ENCODE measurements at regions not wholly inside any gene's neighbourhood (a gene's known extent, or its start where the extent isn't known, plus 50 kb on each side); places are given as distances from the start of the nearest gene placed in this dataset.

GRCh38 chr4:163895378-163896005 lies 401.0 kb downstream of the TMA16 start:
- DNase-seq = no peak

GRCh38 chr4:163901319-163901718 lies 406.8 kb downstream of the TMA16 start:
- DNase-seq = no peak

DNA sequence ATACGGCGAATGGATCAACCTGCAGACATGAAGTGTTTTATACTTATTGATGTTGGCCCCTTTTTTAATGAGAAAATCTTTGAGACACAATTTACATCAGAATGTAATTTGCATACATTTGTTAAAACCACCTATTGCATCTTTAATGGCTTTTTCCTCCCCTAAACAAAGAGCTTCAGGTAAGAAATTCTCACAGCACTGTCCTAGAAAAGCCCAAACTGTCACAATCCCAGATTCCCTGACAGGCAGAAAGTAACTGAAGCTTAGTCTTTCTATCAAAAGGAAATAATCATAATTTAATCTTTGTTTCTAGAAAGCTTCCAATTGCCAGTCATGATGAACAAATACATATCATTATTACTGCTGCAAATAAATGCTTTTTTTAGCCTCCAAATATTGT lies 407.9 kb downstream of the TMA16 start:
- DNase-seq = no peak

DNA sequence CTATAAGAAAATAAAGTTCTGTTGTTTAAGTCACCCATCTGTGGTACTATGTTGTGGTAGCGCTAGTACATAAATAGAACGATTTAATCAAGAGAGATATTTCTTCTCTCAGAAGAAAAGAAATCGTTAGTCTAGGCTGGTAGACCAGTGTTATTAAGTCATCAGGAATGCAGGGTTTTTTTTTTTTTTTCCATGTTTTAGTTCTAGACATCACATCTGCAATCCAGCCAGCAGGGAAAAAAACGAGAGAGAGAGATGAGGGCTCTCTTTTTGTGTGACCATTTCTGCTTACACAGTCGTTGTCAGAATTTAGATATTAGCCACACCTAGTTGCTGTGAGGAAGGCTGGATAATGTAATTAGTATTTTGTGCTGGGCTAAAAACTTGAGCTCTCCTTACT lies 417.4 kb downstream of the TMA16 start:
- no peak for DNase-seq

DNA sequence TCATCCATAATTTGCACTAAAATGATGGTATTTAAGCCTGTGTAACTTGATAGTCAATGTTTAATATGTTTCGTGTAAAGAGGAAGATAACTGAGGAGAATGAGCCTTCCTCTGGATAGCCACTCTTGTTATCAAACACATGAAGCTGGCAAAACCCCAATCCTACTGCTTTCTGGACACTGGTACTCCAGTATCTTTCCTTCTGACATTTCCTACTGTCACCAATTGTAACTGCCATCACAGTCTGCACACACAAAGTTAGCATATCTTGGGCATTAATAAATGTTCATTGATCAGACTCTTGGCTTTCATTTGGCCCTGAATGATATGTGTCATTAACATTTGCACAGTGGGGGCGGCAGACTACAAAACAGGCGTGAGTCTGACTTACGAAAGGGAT lies 419.1 kb downstream of the TMA16 start:
- no peak for DNase-seq

GRCh38 chr4:163915896-163916295 lies 421.4 kb downstream of the TMA16 start:
- no peak for DNase-seq

GRCh38 chr4:163920426-163920825 lies 425.9 kb downstream of the TMA16 start:
- DNase-seq = no peak

DNA sequence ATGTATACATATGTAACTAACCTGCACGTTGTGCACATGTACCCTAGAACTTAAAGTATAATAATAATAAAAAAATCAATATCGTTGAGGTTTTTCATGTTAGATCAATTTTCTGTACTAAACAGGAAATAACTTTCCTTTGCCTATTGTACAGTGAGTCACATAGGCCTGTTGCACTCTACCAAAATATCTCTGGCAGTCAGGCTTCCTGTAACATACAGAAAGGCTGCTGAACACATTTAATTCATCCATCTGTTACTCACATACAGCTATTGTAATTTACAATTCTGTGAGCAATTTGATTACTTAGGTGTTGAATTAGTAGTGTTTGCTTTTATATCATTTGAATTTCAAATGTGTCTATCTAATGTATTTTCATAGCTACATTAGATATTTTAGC lies 427.8 kb downstream of the TMA16 start:
- DNase-seq = no peak

DNA sequence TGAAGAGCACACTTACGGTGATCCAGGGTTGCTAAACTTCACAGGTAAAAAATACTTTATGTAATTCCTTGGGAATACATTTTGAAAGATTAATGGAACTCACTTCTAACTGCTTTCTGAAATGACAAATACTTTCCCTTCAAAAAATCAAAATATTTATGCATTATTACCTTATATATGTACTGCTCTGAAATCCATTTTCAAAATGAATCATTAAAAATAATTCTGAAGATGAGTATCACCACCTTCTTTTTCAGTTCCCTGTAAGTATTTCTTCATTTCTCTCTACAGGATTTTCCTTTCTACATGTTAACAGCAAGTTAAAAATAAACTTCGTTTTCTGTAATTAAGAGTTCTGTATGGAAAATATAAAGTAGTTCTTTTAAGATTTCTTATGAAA lies 428.6 kb downstream of the TMA16 start:
- no peak for DNase-seq

DNA sequence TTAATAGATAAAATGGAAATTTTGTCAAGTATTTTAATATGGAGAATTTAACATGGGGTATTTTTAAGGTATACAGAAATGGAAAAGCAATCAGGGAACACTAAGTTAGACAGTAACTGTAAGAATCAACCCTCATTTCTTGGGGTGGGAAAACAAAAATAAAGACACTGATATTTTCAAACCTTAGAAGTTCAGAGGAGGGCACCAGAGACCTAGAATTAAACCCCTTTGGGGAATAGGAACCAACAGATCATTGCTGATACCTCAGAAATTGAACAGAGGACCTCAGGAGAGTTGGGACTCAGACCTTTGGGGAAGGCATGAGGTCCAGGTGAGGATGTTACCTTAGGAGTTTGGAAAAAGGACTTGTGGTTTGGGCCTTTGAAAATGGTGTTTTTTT lies 435.6 kb downstream of the TMA16 start:
- no peak for DNase-seq

DNA sequence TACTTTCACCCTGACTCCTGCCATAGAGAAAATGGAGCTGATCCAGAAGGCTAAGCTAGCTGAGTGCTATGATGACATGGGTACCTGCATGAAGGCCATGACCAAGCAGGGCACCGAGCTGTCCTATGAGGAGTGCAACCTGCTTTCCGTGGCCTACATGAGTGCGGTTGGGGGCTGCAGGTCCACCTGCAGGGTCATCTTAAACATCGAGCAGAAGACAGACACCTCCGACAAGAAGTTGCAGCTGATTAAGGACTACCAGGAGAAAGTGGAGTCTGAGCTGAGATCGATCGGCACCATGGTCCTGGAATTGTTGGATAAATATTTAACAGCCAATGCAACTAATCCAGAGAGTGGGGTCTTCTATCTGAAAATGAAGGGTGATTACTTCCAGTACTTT lies 438.0 kb downstream of the TMA16 start:
- DNase-seq = no peak

GRCh38 chr4:163939597-163939996 lies 445.1 kb downstream of the TMA16 start:
- DNase-seq = no peak

DNA sequence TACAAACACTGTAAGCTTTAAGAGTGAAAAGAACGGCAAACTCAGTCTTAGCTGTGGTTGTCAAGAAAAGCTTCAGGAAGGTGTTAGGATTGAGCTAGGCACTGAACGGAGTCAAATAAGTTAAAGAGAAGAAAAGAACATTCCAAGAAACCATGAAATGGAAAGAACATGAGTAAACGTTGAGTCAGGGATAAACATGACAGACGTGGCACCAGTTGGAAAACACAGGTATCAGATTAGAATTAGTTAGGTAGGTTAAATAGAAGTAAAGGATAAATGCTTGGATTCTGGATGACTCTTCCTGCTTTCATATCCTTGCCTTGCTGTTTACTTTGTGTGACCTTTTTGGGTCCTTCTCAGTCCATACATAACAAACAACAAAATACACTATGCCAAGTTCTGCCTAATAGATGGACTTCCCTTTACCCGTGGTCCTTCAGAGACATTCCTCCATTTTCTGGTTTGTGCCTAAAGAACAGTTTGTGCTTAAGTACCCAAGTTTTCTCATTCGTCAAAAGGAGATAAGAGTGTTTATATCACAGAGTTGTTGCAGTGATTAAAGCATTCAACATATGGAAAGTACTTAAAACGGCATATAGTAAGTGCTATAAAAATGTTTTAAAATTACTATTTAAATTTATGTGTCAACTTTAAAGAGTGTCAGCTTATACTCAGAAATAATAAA lies 446.9 kb downstream of the TMA16 start:
- no peak for DNase-seq

DNA sequence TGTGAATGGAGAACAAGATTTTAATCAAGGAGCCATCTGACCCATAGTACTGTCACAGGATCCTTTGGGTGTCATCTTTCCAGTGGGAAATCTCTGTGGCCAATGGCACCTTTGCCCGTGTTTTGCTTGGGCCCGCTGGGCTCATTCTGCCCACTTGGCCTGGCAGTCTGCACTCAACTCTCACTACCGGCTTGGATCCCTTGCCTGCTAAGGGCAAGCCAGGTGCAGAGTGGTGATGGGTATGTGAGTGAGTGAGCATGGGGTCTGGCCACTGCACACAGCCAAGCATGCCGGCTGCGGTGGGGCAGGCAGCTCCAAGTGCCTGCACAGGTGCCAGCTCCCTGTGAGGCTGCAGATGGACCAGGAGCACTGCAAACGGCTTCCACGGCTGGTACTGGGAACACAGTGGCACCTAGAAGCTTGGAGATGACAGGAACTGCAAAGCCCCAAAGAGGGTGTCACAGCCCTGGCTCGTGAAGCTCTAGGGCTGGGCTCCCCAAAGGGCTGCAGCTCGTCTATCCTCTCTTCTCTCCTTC lies 454.5 kb downstream of the TMA16 start:
- DNase-seq = no peak

GRCh38 chr4:163949976-163950601 lies 455.6 kb downstream of the TMA16 start:
- DNase-seq = no peak

DNA sequence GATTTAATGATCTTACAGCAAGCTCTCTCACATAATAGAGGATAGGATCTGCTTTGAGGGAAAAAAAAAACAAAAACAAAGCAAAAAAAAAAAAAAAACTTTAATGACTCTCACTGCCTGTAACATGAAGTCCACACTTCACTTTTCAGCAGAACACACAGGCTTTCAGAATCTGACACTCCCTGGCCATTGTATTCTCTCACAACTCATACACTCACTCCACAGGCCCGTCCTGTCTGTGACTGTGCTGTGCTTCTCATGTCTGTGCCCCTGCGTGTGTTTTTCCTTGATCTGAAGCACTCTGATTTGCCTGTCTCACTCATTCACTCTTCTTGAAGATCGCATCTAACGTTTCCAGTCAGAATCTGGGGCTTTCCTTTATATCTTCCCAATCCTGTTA lies 460.8 kb downstream of the TMA16 start:
- DNase-seq = no peak

- DNase-seq = no peak
These were observed 464.3 kb downstream of the TMA16 start for GRCh38 chr4:163958751-163959150.

- no peak for DNase-seq
These were observed 465.4 kb downstream of the TMA16 start for GRCh38 chr4:163959932-163960331.

DNA sequence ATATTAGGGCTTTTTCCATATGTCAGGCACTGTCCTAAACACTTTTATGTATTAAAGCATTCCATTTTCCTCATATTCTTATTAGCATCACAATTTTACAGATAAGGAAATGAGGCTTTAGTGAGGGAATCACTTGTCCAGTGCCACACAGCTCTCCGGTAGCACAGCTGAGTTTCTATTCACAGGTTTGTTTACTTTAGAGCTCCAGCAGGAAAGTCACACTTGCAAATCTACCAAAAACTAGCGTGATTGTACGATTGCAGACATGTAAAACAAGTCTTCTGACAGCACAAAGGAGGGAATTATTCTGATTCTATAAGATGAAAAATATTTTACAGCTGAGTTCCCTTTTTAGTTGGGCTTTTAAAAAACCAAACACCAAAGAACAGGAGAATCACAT lies 472.1 kb downstream of the TMA16 start:
- DNase-seq = no peak

DNA sequence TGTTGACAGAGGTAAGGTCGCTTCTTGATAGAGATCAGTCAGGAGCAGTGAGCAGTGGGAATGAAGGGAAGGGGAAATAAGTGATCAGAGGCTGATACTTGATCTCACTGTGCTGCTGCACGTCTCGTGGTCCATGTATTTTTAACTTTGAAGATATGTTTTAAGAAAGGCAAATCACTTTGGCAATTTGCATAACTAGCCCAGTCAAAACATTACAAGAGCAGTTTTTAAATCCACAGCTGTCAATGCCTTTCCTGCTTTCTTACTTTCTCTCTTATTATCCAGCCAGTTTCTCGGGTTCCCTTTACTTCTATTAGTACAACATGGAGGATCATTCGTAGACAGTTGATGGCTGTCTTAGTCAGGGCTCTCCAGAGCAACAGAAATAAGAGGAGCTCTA lies 472.8 kb downstream of the TMA16 start:
- DNase-seq = no peak

GRCh38 chr4:163967710-163968109 lies 473.2 kb downstream of the TMA16 start:
- no peak for DNase-seq

DNA sequence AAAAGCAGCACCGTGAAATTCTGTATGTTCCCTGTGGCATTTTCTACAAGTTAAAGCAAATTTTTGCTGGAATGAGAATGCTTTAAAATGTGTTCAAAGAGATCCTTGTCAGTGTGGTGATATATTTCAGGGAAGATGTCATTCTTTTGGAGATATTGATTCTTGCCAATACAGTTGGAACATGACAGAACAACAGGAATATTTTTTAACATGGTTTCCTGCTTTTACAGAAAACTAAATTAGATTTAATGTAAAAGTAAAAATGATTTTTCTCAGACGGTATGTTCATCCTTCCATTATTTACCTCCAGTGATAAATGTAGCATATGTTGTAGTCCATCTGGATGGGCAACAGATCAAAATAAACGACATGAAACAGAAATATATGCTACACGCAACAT lies 474.8 kb downstream of the TMA16 start:
- DNase-seq = no peak

DNA sequence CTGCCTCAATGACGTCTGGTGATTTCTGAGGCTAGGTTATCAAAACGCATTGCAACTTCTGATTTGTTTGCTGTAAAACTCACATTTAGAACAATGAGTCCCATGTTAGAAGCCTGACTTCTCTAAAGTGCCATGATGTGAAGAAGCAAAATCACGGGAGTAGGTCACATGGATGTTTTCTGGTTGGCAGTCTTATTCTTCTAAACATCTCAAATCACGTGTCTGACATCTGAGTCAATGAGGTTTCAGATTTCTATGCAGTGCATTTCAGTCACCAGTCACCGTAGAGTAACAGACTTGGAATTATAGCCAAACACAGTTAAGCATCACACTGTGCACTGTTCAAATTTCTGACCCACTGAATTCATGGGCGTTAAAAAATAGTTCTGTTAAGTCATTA lies 482.1 kb downstream of the TMA16 start:
- DNase-seq = no peak

DNA sequence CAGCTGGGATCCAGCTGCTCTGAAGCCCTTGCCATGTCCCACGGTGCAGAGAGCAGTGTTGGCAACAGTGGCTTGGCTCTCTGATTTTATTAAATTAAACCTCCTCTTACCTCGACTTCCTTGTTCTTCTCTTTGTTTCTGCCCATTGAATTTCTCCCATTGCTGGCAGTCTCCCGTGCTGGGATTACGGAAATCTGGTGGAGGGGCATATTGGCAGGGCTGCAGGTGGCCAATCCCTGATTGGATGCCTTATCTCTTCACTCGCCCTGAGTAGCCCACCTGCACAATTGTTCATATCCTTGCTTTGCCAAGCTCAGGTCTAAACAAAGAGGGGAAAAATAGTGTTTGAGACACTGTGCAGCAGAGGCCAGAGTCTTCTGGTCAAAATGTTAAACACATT lies 493.9 kb downstream of the TMA16 start:
- DNase-seq = no peak
